NCI-H774 (cell line): ENCODE measurements at regions not wholly inside any gene's neighbourhood (a gene's known extent, or its start where the extent isn't known, plus 50 kb on each side); places are given as distances from the start of the nearest gene placed in this dataset.
"Not testable (repeated sequence)": the region's sequence is repeated elsewhere in the genome, so short reads cannot be mapped to it uniquely, and the experiment has no call there.

ENCODE experiments used
- DNase-seq: peaks from one replicate; lab custom pipeline; 2025; lab: John Stamatoyannopoulos, UW

DNA sequence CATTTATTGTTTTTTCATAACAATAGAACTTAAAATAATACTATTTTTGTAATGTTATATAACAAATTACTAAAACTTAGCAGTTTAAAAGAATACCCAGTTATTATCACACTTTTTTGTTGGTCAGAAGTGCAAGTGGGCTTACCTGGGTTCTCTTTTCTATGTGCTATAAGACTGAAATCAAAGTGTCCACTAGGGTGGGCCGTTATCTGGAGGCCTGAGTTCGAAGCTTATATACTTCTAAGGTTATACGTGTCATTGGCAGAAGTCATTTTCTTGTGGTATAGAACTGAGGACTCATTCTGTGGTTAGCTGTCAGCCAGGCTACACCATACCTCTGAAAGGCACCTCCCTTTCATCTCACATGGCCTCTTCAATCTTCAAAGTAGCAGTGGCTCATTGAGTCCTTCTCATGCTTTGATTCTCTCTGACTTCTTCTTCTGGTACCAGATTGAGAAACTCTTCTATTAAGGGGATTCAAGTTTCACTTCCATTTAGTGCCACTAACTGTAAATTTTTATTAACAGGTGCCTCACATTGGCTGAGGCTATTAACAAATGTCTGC is 414.3 kb downstream of the AMY1C start:
- DNase-seq: no peak

DNA sequence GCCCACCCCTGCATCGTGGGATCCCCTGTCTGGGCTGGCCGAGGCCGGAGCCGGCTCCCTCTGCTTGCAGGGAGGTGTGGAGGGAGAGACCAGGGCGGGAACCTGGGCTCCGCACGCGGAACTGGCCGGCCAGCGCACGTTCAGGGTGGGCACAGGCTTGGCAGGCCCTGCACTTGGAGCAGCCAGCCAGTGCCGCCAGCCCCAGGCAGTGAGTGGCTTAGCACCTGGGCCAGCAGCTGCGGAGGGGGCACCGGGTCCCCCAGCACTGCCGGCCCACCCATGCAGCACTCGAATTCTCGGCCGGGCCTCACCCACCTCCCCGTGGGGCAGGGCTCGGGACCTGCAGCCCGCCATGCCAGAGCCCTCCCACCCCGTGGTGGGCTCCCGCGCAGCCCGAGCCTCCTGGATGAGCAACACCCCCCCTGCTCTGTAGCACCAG is 422.6 kb downstream of the AMY1C start:
- DNase-seq: no peak

DNA sequence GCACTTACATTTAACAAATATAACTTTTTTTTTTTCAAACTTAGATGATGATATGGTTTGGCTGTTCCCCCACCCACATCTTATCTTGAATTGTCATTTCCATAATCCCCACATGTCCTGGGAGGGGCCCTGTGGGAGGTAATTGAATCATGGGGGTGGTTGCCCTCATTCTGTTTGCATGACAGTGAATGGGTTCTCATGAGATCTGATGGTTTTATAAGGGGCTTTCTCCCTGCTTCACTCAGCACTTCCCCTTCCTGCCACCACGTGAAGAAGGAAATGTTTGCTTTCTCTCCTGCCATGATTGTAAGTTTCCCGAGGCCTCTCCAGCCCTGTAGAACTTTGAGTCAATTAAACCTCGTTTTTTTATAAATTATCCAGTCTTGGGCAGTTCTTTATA is 432.6 kb downstream of the AMY1C start:
- DNase-seq: no peak

DNA sequence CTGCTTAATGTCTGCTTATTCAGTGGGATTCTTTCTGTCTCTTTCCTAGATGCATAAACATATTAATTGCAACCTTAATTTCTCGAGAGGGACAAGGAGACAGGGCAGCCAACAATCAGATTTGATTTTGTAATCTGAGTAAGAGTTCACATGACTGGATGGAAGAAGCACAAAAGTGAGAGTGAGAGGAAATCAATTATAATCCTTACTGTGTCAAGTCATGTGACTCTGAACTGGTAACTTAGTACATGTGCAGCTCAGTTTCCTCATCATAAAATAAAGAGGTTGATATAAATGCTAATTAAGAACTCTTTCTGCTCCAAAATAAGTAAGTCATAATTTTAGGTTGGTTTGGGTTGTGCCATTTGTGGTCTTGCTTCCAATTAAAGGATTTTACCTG is 439.5 kb downstream of the AMY1C start:
- no peak for DNase-seq

- no peak for DNase-seq
Measured at GRCh38 chr1:104190821-104191220, 441.1 kb downstream of the AMY1C start.

GRCh38 chr1:104195395-104195794 is 445.7 kb downstream of the AMY1C start:
- no peak for DNase-seq

DNA sequence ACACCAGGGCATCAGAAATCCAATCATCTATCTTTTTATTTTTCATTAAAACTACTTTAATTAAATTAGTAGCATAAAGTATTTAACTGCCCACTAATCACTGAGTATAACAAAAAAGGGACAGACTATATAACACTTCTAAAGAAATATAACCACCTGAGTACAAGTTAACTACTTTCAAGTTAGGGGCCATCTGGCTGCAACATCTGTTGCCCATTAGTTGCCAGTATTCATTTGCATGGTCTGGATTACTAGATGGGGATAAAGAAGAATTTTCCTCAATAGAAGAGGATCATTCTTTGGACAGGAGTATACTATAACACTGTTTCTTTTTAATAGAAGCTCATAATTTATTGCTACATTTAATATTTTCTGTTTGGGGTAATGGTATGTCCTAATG is 446.4 kb downstream of the AMY1C start:
- DNase-seq: no peak

DNA sequence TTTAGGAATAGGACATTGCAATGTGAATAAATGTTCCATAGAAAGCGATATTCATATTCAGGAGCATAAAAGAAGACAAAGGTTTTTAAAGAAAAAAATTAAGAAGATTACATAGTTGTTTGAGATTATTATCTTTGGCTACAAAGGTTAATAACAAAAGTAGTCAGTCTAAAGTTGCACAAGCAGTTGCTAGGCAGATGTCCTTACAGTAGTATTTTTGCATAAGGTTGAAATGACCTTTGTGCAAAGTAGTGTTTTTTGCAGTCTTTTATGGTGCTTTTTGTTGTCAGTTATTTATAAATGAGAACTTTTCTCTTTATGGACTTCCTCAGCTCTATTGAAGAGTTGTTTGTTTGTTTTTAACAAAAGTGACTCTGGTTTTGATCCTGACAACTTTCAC is 447.8 kb downstream of the AMY1C start:
- DNase-seq: no peak

DNA sequence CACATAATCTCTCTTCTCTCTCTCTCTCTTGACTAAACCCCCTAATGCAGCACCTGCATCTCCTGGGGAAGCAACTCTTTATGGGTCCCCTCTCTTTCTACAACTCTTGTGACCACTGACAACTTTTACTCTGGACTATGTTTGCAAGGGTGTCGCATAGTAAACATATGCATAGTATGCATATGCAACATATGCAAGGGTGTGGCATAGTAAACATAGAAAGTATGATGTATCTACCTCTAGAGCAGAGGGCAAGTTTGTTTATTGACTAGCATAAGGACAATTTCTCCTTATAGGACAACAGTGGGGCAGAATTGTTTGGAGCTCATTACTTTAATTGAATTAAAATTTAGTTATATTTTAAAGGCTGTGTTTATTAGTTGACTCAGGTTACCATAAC is 462.5 kb downstream of the AMY1C start:
- no peak for DNase-seq

DNA sequence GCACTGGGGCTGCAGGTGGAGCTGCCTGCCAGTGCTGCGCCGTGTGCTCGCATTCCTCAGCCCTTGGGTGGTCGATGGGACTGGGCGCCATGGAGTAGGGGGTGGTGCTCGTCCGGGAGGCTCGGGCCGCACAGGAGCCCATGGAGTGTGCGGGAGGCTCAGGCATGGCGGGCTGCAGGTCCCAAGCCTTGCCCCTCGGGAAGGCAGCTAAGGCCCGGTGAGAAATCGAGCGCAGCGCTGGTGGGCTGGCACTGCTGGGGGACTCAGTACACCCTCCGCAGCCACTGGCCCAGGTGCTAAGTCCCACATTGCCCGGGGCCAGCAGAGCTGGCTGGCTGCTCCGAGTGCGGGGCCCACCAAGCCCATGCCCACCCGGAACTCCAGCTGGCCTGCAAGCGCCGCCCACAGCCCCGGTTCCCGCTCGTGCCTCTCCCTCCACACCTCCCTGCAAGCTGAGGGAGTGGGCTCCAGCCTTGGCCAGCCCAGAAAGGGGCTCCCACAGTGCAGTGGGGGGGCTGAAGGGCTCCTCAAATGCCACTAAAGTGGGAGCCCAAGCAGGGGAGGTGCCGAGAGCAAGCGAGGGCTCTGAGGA is 467.8 kb downstream of the AMY1C start:
- DNase-seq: not testable (repeated sequence)

DNA sequence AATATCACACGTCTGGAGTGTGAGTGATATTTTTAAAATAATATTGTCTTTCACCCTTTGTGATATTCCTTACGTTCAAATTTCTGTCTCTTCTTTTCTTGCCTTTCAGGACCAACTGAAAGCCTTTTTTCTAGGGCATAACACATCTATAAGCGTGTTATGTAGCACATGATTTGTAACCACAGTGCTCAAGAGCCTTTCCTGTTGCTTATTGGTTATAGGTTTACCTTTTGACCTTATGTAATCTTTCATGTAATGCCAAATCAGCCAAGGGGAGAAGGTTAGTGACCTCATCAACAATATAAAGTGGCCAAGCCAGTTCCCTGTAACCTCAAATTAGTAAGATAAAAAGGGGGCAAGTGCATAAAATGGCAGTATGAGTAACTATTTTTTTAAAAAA is 480.2 kb downstream of the AMY1C start:
- no peak for DNase-seq

DNA sequence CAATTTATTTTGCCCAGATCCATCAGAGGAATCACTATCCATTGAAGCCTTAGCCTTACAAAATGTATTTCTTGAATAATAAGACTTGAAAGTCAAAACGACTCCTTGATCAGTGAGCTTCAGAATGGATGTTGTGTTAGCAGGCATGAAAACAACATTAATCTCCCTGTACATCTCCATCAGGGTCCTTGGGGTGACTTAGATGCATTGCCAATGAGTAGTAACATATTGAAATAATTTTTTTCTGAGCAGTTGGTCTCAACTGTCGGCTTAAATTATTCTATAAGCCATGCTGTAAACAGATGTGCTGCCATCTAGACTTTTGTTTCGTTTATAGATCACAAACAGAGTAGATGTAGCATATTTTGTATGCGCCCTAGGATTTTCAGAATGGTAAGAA is 482.0 kb downstream of the AMY1C start:
- DNase-seq: no peak

DNA sequence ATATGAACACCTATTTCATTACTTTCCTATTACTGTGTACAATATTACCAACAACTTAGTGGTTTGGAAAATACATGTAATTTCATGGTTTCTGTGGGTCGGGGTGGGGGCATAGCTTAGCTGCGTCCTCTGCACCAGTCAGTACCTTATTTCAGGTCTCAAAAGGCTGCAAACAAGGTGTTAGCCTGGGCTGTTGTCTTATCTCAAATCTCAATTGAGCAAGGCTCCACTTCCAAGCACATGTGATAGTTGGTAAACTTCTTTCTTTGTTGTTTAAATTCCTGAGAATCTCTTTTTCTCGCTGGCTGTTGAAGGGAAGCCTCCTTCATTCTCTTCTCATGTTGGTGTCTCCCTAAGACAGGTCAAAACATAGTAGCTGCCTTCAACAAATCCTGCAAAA is 485.4 kb downstream of the AMY1C start:
- DNase-seq: no peak

DNA sequence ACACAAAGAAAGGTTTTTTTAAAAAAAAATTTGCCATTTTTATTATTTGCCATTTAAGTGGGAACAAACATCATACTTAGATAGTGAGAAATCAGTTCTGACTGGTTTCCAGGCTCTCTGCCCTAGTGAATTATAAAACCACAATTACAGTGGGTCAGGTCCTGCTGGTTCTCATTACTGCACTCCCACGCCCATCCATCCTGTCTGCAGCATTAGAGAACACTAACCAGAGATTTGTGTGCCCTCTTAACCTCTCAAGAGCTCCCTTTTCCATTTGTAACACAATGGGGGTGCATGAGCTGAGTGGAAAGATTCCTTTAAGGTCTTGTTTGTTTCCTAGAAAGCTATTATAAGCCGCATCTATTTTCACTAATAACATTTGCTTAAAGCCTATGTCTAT is 489.3 kb downstream of the AMY1C start:
- DNase-seq: no peak

- no peak for DNase-seq
Measured at GRCh38 chr1:104248385-104248784, 498.7 kb downstream of the AMY1C start.

DNA sequence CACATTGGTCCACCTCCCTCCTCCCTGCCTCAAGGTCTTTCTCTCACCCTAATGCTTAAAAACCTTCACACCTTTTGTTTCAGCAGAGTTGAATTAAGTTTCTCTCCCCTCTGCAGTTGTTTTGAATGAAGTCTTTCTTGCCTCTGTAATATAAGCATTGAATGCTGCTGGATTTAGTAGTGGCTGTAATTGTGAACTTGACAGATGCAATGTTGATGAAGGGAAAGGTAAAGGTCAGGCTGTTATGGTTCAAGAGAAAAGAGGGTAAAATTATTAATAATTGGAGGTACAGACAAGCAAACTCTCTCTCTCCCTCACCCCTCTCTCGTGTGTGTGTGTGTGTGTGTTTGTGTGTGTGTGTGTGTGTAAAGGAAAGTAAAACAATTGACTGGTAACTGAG is 509.8 kb downstream of the AMY1C start:
- no peak for DNase-seq

- DNase-seq: not testable (repeated sequence)
Measured at GRCh38 chr1:104263110-104263509, 513.4 kb downstream of the AMY1C start.

- DNase-seq: no peak
Measured at GRCh38 chr1:104264521-104264920, 514.8 kb downstream of the AMY1C start.

- no peak for DNase-seq
Measured at GRCh38 chr1:104265163-104265562, 515.5 kb downstream of the AMY1C start.

- no peak for DNase-seq
Measured at GRCh38 chr1:104266612-104267011, 516.9 kb downstream of the AMY1C start.

DNA sequence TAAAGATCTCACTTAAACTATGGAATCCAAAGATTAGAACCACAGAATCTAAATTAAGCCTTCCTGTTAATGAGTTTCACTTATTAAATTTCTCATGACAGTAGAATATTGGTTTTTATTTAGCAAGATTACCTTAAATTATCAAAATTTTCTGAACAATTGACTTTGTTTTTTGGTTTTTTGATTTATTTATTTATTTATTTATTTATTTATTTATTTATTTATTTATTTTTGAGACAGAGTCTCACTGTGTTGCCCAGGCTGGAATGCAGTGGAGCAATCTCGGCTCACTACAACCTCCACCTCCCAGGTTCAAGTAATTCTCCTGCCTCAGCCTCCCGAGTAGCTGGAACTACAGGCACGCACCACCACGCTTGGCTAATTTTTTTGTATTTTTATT is 538.6 kb downstream of the AMY1C start:
- DNase-seq: not testable (repeated sequence)

DNA sequence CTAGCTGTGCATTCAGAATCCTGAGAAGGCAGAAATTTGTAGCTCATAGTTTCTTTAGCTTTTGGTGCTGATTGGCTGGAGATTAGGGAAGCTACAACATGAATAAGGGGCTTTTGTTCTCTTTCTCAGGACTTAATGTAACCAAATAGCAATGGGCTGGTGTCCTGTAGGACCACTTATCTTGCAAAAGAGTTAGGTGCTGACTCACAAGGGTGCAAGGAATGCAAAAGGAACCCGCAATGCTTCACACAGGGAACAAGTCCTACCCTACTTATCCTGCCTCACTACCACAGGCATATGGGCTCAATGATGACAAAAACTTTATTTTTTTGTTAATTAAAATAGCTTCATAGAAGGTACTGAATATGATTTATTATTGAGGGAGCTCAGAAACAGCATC is 541.5 kb downstream of the AMY1C start:
- no peak for DNase-seq

- no peak for DNase-seq
Measured at GRCh38 chr1:104294259-104294658, 544.6 kb downstream of the AMY1C start.

DNA sequence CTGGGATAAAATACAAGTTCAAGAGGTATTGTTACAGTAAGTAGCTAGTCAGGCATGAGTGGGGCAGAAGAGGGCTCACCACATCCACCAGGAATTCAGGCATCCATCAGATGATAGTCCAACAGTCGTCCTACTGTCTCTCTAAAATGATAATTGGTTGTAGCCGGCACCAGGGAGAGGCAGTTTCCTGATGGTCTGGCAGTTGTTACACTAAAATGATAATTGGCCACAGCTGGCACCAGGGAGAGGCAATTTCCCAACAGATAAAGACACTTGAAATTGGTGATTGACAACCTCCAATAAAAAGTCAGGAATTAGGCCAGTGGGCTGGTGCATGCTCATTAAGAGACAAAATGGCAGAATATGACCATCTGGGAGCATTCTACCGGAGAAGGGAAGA is 545.8 kb downstream of the AMY1C start:
- no peak for DNase-seq
